ENCODE measurements at regions not wholly inside any gene's neighbourhood (a gene's known extent, or its start where the extent isn't known, plus 50 kb on each side); places are given as distances from the start of the nearest gene placed in this dataset.

- H3K27me3 ChIP-seq: no peaks in the 10 kb centered on the region
- no peak for TF ChIP-seq POLR2A (IDR thresholded peaks at IDR 0.05)
- TF ChIP-seq CTCF (IDR thresholded peaks at IDR 0.05): no peak
- no peaks in the 10 kb centered on the region for H3K36me3 ChIP-seq (replicated peaks in 1 of 2)
- H3K4me3 ChIP-seq: no peak overlapping the region
- H3K4me1 ChIP-seq (replicated peaks in 1 of 2): peaks cover 0 to 5% of the 10 kb centered on the region in 2 donors
- no peak for DNase-seq
- 82 to 91% (median 90%) methylated on average over 6 of the region's 6 CpGs for whole genome bisulfite sequencing, 4 donors
- intact Hi-C loops (cut with DNase I): no loop called here
- H3K9me3 ChIP-seq (replicated peaks in 1 of 3): no peaks in the 10 kb centered on the region
- no peak overlapping the region for H3K27ac ChIP-seq
Measured at GRCh38 chr15:97143592-97144376, 813.3 kb downstream of the NR2F2 start.

- H3K9me3 ChIP-seq (replicated peaks in 1 of 3): no peaks in the 10 kb centered on the region
- DNase-seq: no peak
- H3K27ac ChIP-seq: no peak overlapping the region
- H3K4me1 ChIP-seq (replicated peaks in 1 of 2): peaks cover 0 to 5% of the 10 kb centered on the region in 2 donors
- intact Hi-C loops (cut with DNase I): no loop called here
- no peaks in the 10 kb centered on the region for H3K36me3 ChIP-seq (replicated peaks in 1 of 2)
- no peaks in the 10 kb centered on the region for H3K27me3 ChIP-seq
- TF ChIP-seq CTCF (IDR thresholded peaks at IDR 0.05): no peak
- no peak for TF ChIP-seq POLR2A (IDR thresholded peaks at IDR 0.05)
- 57 to 84% (median 74%) methylated on average over 2 of the region's 2 CpGs for WGBS, 4 donors
- H3K4me3 ChIP-seq: no peak overlapping the region
Measured at GRCh38 chr15:97144377-97144711, 813.8 kb downstream of the NR2F2 start.

- 73 to 84% (median 77%) methylated on average over 18 of the region's 18 CpGs for WGBS, 4 donors
- no peaks in the 10 kb centered on the region for H3K9me3 ChIP-seq (replicated peaks in 1 of 3)
Measured at GRCh38 chr15:97146929-97147870, 813.3 kb upstream of the ARRDC4 start.

More at GRCh38 chr15:97146929-97147870, 813.3 kb upstream of the ARRDC4 start:
- DNase-seq: no peak
- Histone ChIP-seq H3K4me1 (replicated peaks in 1 of 2) (no peaks in the 10 kb centered on the region), H3K27ac (no peak overlapping the region), H3K36me3 (replicated peaks in 1 of 2) (no peaks in the 10 kb centered on the region), H3K27me3 (no peaks in the 10 kb centered on the region), H3K4me3 (no peak overlapping the region)
- TF ChIP-seq POLR2A (IDR thresholded peaks at IDR 0.05) (no peak), CTCF (IDR thresholded peaks at IDR 0.05) (no peak)
- intact Hi-C loops (cut with DNase I): no loop called here
